ENCODE measurements at regions not wholly inside any gene's neighbourhood (a gene's known extent, or its start where the extent isn't known, plus 50 kb on each side); places are given as distances from the start of the nearest gene placed in this dataset.

DNA sequence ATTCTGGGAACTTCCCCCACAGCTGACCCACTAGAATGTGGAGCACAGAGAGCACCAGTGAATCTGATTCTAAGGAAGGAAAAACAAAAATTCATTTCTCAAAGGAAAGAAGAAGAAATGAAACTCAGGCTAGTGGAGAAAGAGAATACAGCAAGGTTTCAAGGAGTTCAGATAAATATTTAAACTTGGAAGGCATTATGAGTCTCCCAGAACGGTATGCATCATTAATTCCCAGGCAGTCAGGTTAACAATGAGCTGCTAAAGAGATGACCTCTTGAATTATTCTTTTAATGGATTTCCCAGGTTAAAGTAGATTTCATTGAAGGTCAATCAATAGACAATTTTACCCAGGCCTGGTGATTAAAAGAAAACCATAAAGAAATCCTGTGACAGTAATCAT is 103.6 kb upstream of the KAZN start:
- DNase-seq (ENCODE audit: extremely low spot score, unreplicated experiment): no peak
- Mint-ChIP-seq H3K4me1 (ENCODE audit: unreplicated experiment) (peaks cover 11% of the 10 kb centered on the region), H3K36me3 (no peaks in the 10 kb centered on the region), H3K27ac (no peak overlapping the region), H3K27me3 (peaks cover 3% of the 10 kb centered on the region), H3K4me3 (no peak overlapping the region), H3K9me3 (no peaks in the 10 kb centered on the region)
- TF ChIP-seq, protein P1, sequence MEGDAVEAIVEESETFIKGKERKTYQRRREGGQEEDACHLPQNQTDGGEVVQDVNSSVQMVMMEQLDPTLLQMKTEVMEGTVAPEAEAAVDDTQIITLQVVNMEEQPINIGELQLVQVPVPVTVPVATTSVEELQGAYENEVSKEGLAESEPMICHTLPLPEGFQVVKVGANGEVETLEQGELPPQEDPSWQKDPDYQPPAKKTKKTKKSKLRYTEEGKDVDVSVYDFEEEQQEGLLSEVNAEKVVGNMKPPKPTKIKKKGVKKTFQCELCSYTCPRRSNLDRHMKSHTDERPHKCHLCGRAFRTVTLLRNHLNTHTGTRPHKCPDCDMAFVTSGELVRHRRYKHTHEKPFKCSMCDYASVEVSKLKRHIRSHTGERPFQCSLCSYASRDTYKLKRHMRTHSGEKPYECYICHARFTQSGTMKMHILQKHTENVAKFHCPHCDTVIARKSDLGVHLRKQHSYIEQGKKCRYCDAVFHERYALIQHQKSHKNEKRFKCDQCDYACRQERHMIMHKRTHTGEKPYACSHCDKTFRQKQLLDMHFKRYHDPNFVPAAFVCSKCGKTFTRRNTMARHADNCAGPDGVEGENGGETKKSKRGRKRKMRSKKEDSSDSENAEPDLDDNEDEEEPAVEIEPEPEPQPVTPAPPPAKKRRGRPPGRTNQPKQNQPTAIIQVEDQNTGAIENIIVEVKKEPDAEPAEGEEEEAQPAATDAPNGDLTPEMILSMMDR (conservative IDR thresholded peaks at IDR 0.05): no peak

DNA sequence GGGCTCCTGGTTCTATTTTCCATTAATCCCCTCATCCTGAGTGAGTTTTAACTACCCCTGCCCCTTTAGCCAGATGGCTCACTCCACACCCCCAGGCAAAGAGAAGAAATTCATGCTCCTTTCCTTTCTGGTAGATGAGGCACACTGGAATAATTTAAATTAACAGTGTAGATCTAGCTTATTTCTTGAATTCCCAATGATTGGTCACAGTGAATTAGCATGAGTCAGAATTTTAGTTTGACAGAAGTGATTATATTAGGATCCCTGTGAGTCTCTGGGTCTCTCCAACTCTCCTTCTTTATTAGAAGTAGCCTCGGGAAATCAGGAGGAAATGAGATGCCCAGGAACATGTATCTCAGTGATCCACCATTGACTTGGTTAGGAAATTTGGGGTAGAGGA is 103.1 kb upstream of the KAZN start:
- Mint-ChIP-seq H3K4me3 (no peak overlapping the region), H3K27ac (no peak overlapping the region), H3K36me3 (no peaks in the 10 kb centered on the region), H3K4me1 (ENCODE audit: unreplicated experiment) (peaks cover 11% of the 10 kb centered on the region), H3K27me3 (peaks cover 3% of the 10 kb centered on the region), H3K9me3 (no peaks in the 10 kb centered on the region)
- TF ChIP-seq, protein P1 (conservative IDR thresholded peaks at IDR 0.05): no peak
- no peak for DNase-seq (ENCODE audit: extremely low spot score, unreplicated experiment)

DNA sequence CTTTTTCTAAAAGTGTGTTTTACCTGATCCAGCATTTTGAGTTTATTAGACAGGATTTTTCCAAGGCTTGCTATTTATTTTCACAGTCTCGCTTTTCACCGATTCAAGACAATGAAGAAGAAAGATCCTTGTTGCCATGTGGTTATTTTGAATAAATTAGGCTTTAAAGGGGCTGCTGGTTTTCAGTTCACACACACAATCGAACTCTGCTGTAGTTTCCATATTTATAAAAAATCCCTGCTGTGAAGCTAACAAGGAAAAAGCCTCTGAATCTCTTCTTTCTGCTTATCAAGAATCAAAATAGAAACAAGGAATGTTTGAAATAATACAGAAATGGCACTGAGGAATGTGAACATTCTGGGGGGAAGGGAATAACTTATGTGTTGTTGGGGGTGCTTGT is 102.5 kb upstream of the KAZN start:
- no peak overlapping the region for H3K27ac Mint-ChIP-seq
- peaks cover 3% of the 10 kb centered on the region for H3K27me3 Mint-ChIP-seq
- H3K36me3 Mint-ChIP-seq: no peaks in the 10 kb centered on the region
- no peak for DNase-seq (ENCODE audit: extremely low spot score, unreplicated experiment)
- peaks cover 11% of the 10 kb centered on the region for H3K4me1 Mint-ChIP-seq (ENCODE audit: unreplicated experiment)
- H3K9me3 Mint-ChIP-seq: no peaks in the 10 kb centered on the region
- no peak overlapping the region for H3K4me3 Mint-ChIP-seq
- TF ChIP-seq, protein P1 (conservative IDR thresholded peaks at IDR 0.05): no peak

DNA sequence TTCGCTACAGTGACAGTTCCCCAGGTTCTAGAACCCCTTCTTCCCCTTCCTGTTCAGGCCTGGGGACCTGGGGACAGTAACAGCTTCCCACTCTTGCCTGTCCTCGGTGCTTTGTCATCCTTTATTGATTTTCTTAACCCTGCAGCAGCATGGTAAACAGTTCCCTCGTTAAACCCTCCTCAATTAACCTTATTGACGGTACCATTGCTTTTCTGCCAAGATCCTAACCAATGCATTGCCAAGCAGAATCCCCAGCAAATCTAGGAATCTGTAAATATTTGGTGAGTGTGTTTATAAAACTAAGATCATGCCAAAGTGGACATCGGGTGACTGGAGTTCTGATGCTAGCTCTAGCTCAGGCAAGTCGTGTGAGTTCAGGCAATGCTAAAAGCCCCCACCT is 99.6 kb upstream of the KAZN start:
- Mint-ChIP-seq H3K4me3 (no peak overlapping the region), H3K27ac (no peak overlapping the region), H3K9me3 (no peaks in the 10 kb centered on the region), H3K36me3 (no peaks in the 10 kb centered on the region), H3K27me3 (peaks cover 5% of the 10 kb centered on the region), H3K4me1 (ENCODE audit: unreplicated experiment) (peaks cover 11% of the 10 kb centered on the region)
- DNase-seq (ENCODE audit: extremely low spot score, unreplicated experiment): no peak
- TF ChIP-seq, protein P1 (conservative IDR thresholded peaks at IDR 0.05): no peak

DNA sequence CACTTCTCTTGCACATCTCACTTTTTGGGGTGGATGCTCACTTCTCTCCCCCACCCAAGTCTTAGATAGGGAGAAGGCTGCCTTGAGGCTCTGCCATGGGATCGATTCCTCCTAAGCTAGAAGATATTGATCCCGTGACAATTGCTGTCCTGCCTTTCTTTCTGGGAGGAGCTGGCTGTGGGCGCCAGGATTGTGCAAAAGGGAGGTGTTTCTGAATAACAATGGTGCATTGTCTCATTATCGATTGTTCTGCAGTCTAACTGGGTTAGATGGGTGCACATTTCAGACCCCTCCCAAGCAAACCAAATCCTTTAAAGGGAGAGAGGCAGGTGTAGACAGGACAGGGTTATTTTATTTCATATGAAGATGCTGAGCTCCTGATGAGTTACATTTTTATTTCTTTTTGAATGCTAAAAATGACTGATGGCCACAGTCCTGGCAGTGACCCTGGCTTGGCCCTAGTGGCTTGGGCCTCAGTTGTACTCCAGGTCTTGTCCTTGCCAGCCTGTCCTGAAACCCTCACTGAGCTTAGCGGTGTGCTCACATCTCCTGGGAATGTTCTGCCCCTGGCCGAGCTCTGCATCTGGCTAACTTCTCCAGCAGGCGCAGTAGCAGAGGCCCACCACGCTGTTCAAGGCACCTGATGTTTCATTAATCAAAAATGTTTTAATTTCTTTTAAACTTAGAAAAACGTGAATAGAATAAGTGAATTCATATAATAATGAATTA is 99.0 kb upstream of the KAZN start:
- DNase-seq (ENCODE audit: extremely low spot score, unreplicated experiment): no peak
- H3K4me3 Mint-ChIP-seq: no peak overlapping the region

More for the DNA sequence above, 99.0 kb upstream of the KAZN start:
- no peak overlapping the region for H3K27ac Mint-ChIP-seq
- H3K4me1 Mint-ChIP-seq (ENCODE audit: unreplicated experiment): peaks cover 11% of the 10 kb centered on the region
- H3K9me3 Mint-ChIP-seq: no peaks in the 10 kb centered on the region
- TF ChIP-seq, protein P1 (conservative IDR thresholded peaks at IDR 0.05): no peak
- no peaks in the 10 kb centered on the region for H3K36me3 Mint-ChIP-seq
- H3K27me3 Mint-ChIP-seq: peaks cover 6% of the 10 kb centered on the region

All from type B pancreatic cell (in vitro differentiated cells).